Spleen (tissue), 11 donors: ENCODE measurements at regions not wholly inside any gene's neighbourhood (a gene's known extent, or its start where the extent isn't known, plus 50 kb on each side); places are given as distances from the start of the nearest gene placed in this dataset.

Experiments
- DNase-seq: peaks from one replicate; pipeline ENCODE4 v3.0.0-alpha.2; 2020
- H3K27ac ChIP-seq, 8 donors: fragments of 200-600 bp; sonication (generic) in 7 of 8; 1 replicate in 4 of 8; 2 replicates in 4 of 8; pipeline versions ENCODE4 v1.5.0 to v1.8.0; 2016 to 2021; ENCODE audit warnings: inconsistent platforms in 4 of 8, mild to moderate bottlenecking in 4 of 8, moderate library complexity in 1 of 8
- H3K27me3 ChIP-seq, 7 donors: fragments of 200-600 bp; sonication (generic) in 6 of 7; replicated peaks in 1 of 7; 1 replicate in 4 of 7; 2 replicates in 3 of 7; pipeline versions ENCODE4 v1.5.0 to v1.8.0; 2016 to 2021; ENCODE audit warnings: inconsistent platforms in 3 of 7, mild to moderate bottlenecking in 1 of 7
- H3K36me3 ChIP-seq, 6 donors: fragments of 200-600 bp; sonication (generic) in 5 of 6; 1 replicate in 4 of 6; 2 replicates in 2 of 6; pipeline versions ENCODE4 v1.5.0 to v1.8.0; 2016 to 2021; ENCODE audit warnings: inconsistent platforms in 2 of 6
- H3K4me1 ChIP-seq, 6 donors: fragments of 200-600 bp; sonication (generic) in 5 of 6; 1 replicate in 3 of 6; 2 replicates in 3 of 6; pipeline versions ENCODE4 v1.5.0 to v1.8.0; 2016 to 2021; ENCODE audit warnings: inconsistent platforms in 3 of 6
- H3K4me3 ChIP-seq, 8 donors: fragments of 200-600 bp; sonication (generic) in 7 of 8; 1 replicate in 4 of 8; 2 replicates in 4 of 8; pipeline versions ENCODE4 v1.5.0 to v1.8.0; 2016 to 2021; ENCODE audit warnings: inconsistent platforms in 4 of 8, mild to moderate bottlenecking in 4 of 8, moderate library complexity in 2 of 8
- H3K9me3 ChIP-seq, 8 donors: fragments of 200-600 bp; sonication (generic) in 7 of 8; 1 replicate in 4 of 8; 2 replicates in 4 of 8; pipeline versions ENCODE4 v1.5.0 to v1.8.0; 2016 to 2021; ENCODE audit warnings: inconsistent platforms in 4 of 8
- POLR2A ChIP-seq, 3 donors: fragments of 450-650 bp; IDR thresholded peaks; one replicate each; pipeline ENCODE4 v1.5.1; 2017; ENCODE audit warnings: antibody characterized with exemption in 3 of 3, mild to moderate bottlenecking in 1 of 3
- POLR2AphosphoS5 ChIP-seq, 3 donors: sonication (generic); formaldehyde crosslinking; IDR thresholded peaks; one replicate each; pipeline ENCODE4 v1.5.1; 2017; ENCODE audit warnings: antibody characterized with exemption in 3 of 3
- WGBS, 5 donors: extraction: QIAGEN DNeasy Blood & Tissue Kit in 3 of 5; methylation state at CpG; one replicate each; pipeline versions ENCODE4 v1.1.5 to v1.1.7; 2013 to 2018; 5-methylcytosine and 5-hydroxymethylcytosine counted together
- intact Hi-C: fragments of 100-400 bp; cut with DNase I; formaldehyde crosslinking; loops from one replicate; pipeline ENCODE4 v1.15.0; 2023; ENCODE audit warnings: low total_unique reads
- TF ChIP-seq, protein P1 (sequence below), 11 experiments: fragments of 200-600 bp in 7 of 11; fragments of 450-650 bp in 4 of 11; sonication (generic) in 4 of 11; IDR thresholded peaks in 8 of 11; conservative IDR thresholded peaks in 3 of 11; 1 replicate in 7 of 11; 2 replicates in 4 of 11; pipeline versions ENCODE4 v1.4.0 to v1.8.0; 2016 to 2021; ENCODE audit warnings: antibody characterized with exemption in 11 of 11, inconsistent platforms in 4 of 11, mild to moderate bottlenecking in 1 of 11
- donor health status: healthy with polysubstance abuse.
- donor health status: DM: no; HTN: no; CAD: no; lungs with moderate emphysema.
- donor health status: DM: no; HTN: no; CAD: no.
- donor health status: Bipolar disorder and iron deficiency.
- donor health status: healthy.
- donor health status: DM: no; HTN: no; CAD: no.
- donor health status: DM: yes; HTN: yes; CAD: no.

DNA sequence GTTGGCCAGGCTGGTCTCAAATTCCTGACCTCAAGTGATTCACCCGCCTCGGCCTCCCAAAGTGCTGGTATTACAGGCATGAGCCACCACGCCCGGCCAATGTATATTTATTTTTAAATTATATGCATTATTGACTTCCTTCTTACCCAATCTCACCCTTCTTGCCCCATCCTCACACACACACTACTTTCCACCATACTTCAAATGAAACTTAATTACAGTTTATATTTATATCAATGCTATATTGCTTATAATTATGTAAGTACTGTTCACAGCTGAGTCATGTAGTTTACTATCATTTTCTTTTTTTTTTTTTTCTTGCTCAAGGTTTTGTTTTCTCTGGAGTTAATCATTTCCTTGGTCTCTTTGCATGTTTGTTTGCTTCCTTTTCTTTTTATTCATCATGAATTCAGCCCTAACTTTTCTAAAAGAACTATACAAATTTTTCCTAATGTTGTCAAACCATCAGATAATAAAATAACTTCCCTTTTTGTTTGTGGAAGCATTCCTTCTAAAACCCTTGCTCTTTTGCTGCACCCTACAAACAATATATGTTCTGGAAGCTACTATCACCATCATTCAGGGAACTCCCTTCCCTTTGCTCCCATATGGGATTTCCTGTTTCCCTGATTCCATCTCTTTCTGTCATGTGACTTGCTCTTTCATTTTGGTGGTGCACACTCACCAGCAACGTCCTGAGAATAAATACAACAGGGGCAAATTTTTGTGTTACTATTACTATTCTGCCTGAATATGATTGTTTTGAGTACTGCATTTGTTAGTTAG, 201.7 kb upstream of the SASH1 start:
- Histone ChIP-seq H3K27ac (no peak overlapping the region), H3K4me3 (no peak overlapping the region), H3K4me1 (no peaks in the 10 kb centered on the region), H3K27me3 (peaks cover 0 to 17% (median 0%) of the 10 kb centered on the region in 7 donors), H3K36me3 (no peaks in the 10 kb centered on the region), H3K9me3 (peaks cover 0 to 10% (median 5%) of the 10 kb centered on the region in 8 donors)
- WGBS, 5 donors, result 81 to 91% (median 86%) methylated on average over 5 of the region's 5 CpGs
- DNase-seq, result no peak
- TF ChIP-seq, protein P1, sequence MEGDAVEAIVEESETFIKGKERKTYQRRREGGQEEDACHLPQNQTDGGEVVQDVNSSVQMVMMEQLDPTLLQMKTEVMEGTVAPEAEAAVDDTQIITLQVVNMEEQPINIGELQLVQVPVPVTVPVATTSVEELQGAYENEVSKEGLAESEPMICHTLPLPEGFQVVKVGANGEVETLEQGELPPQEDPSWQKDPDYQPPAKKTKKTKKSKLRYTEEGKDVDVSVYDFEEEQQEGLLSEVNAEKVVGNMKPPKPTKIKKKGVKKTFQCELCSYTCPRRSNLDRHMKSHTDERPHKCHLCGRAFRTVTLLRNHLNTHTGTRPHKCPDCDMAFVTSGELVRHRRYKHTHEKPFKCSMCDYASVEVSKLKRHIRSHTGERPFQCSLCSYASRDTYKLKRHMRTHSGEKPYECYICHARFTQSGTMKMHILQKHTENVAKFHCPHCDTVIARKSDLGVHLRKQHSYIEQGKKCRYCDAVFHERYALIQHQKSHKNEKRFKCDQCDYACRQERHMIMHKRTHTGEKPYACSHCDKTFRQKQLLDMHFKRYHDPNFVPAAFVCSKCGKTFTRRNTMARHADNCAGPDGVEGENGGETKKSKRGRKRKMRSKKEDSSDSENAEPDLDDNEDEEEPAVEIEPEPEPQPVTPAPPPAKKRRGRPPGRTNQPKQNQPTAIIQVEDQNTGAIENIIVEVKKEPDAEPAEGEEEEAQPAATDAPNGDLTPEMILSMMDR (IDR thresholded peaks at IDR 0.05 in 8 of 11, conservative IDR thresholded peaks at IDR 0.05 in 3 of 11), result no peak
- no peak for TF ChIP-seq POLR2AphosphoS5 (IDR thresholded peaks at IDR 0.05)
- TF ChIP-seq POLR2A (IDR thresholded peaks at IDR 0.05), result no peak
- intact Hi-C loops, result no loop called here

DNA sequence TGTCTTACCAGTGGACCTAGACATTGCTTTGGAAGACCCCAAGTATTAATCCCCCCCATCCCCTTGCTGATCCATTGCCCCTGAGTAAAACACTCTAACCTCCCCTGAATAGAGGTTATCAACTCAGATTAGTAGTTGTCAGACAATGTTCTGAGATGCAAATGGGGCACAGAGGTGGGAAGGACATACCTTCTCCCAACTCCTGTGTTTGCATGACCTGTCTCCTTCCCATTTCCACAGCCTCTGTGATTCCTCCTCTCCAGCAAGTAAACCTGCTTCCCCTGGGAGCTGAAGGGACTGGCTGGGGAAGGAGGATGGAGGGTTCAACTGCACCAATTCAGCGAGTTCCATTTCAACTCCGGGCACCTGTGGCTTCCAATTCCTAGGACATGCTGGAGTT, 199.8 kb upstream of the SASH1 start:
- intact Hi-C loops, result no loop called here
- no peak for TF ChIP-seq POLR2A (IDR thresholded peaks at IDR 0.05)
- TF ChIP-seq, protein P1 (IDR thresholded peaks at IDR 0.05 in 8 of 11, conservative IDR thresholded peaks at IDR 0.05 in 3 of 11), result no peak
- TF ChIP-seq POLR2AphosphoS5 (IDR thresholded peaks at IDR 0.05), result no peak

DNA sequence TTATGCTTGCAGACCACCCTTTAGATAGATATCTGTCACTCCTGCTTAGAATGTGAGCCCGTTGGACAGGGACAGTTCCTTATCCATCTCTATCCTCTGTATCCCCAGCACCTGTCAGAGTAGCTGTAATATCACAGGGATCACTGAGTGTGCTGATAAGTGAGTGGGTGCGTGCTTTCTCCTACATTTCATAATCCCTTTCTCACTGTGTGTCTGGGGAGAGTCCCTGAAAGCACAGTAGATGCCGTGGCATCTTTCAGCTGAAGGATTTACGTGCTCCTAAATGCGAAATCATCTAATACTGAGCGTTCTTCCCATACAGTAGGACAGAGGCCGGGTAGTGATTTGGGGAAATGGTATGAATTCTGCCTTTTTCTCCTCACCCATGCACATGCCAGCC, 198.9 kb upstream of the SASH1 start:
- H3K4me1 ChIP-seq, result peaks cover 0 to 7% (median 0%) of the 10 kb centered on the region in 6 donors
- H3K9me3 ChIP-seq, result no peaks in the 10 kb centered on the region
- H3K27ac ChIP-seq, result no peak overlapping the region
- no peaks in the 10 kb centered on the region for H3K36me3 ChIP-seq
- no peak for DNase-seq
- peaks cover 0 to 17% (median 0%) of the 10 kb centered on the region in 7 donors for H3K27me3 ChIP-seq
- TF ChIP-seq, protein P1 (IDR thresholded peaks at IDR 0.05 in 8 of 11, conservative IDR thresholded peaks at IDR 0.05 in 3 of 11), result no peak
- TF ChIP-seq POLR2AphosphoS5 (IDR thresholded peaks at IDR 0.05), result no peak
- no peak for TF ChIP-seq POLR2A (IDR thresholded peaks at IDR 0.05)
- intact Hi-C loops, result no loop called here
- H3K4me3 ChIP-seq, result no peak overlapping the region
- WGBS, 5 donors, result 65 to 78% (median 75%) methylated on average over 7 of the region's 7 CpGs

More for the DNA sequence above, 199.8 kb upstream of the SASH1 start:
- Histone ChIP-seq H3K4me3 (no peak overlapping the region), H3K27ac (no peak overlapping the region), H3K27me3 (peaks cover 0 to 17% (median 0%) of the 10 kb centered on the region in 7 donors), H3K4me1 (peaks cover 0 to 7% (median 0%) of the 10 kb centered on the region in 6 donors), H3K9me3 (peaks cover 0 to 3% (median under 1%) of the 10 kb centered on the region in 8 donors), H3K36me3 (no peaks in the 10 kb centered on the region)
- no peak for DNase-seq
- WGBS, 5 donors, result 83 to 97% (median 89%) methylated on average over 2 of the region's 2 CpGs

DNA sequence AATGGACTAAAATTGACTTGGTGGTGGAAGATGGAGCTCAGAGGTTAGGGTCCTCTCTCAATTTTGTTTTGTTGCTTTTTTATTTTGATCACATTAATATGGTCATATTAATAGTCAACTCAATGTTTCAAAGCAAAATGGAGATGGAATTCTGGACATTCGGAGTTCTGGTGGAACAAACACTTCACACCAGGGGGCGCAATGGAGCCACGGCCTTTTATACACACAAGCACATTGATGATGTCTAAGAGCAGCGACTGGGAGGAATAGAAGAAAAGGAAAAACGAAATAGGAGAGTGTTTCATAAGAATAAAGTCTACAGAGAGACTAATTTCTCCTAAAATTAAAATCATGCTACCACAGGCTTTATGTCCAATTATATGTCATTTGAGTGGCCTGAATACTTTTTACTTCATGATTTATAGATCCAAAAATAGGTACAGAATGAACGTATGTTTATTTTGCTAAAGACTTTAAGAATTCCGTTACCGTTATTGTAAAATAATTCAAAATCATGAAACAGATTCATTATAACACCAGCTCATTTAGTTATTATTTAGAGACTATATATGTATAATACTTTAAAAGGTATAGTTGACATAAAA, 197.6 kb upstream of the SASH1 start:
- no peaks in the 10 kb centered on the region for H3K9me3 ChIP-seq
- peak; percentile 80 for DNase-seq
- no peaks in the 10 kb centered on the region for H3K36me3 ChIP-seq
- H3K4me3 ChIP-seq, result no peak overlapping the region
- 32 to 37% (median 35%) methylated on average over 8 of the region's 8 CpGs for WGBS, 5 donors
- no peak for TF ChIP-seq POLR2A (IDR thresholded peaks at IDR 0.05)
- TF ChIP-seq POLR2AphosphoS5 (IDR thresholded peaks at IDR 0.05), result no peak
- TF ChIP-seq, protein P1 (IDR thresholded peaks at IDR 0.05 in 8 of 11, conservative IDR thresholded peaks at IDR 0.05 in 3 of 11), result peak in 10 of 11 experiments; percentile 14 to 69 (median 52)
- H3K27ac ChIP-seq, result no peak overlapping the region
- H3K4me1 ChIP-seq, result peaks cover 0 to 7% (median 0%) of the 10 kb centered on the region in 6 donors
- peaks cover 0 to 17% (median 0%) of the 10 kb centered on the region in 7 donors for H3K27me3 ChIP-seq
- intact Hi-C loops, result no loop called here
